Heart left ventricle (tissue), 13 donors: ENCODE measurements at regions not wholly inside any gene's neighbourhood (a gene's known extent, or its start where the extent isn't known, plus 50 kb on each side); places are given as distances from the start of the nearest gene placed in this dataset.

Source experiments
- CTCF ChIP-seq, 12 donors: fragments of 200-600 bp; sonication (generic) in 4 of 12; IDR thresholded peaks; one replicate each; pipeline versions ENCODE4 v1.5.0 to v1.8.0; 2018 to 2022; ENCODE audit warnings: antibody characterized with exemption in 12 of 12, mild to moderate bottlenecking in 5 of 12
- POLR2A ChIP-seq, 2 donors: fragments of 450-650 bp; IDR thresholded peaks; one replicate each; pipeline ENCODE4 v1.6.1; 2017; ENCODE audit warnings: antibody characterized with exemption in 2 of 2, mild to moderate bottlenecking in 2 of 2, moderate library complexity in 2 of 2
- donor health status: ischemic (EF 13 %, LVEDD 7.1; RV severe dilation, severe dysfunction).
- donor health status: DM: no; HTN: yes; CAD: no.
- donor health status: DM: no; HTN: no; CAD: no.
- donor health status: ischemic (EF 25% LVEDD 6.9; RV normal size, moderate dysfunction).
- donor health status: ischemic (EF 25% LVEDD 5.7; RV mildly dilated, moderate dysfunction).
- donor health status: ischemic (EF 35%, LVEDD 5.7; RV mildly dilated, moderate dysfunction).
- donor health status: nonischemic (EF 11% LVEDD 7.7; RV severe dilation, severe dysfunction).
- donor health status: DM: yes; HTN: yes; CAD: no.
- donor health status: PGD.
- donor health status: ischemic (EF 29% LVEDD 5.4; RV normal size, mild dysfunction).
- donor health status: nonischemic (EF 23%, LVEDD 6.1; RV moderate dilation, normal function).

DNA sequence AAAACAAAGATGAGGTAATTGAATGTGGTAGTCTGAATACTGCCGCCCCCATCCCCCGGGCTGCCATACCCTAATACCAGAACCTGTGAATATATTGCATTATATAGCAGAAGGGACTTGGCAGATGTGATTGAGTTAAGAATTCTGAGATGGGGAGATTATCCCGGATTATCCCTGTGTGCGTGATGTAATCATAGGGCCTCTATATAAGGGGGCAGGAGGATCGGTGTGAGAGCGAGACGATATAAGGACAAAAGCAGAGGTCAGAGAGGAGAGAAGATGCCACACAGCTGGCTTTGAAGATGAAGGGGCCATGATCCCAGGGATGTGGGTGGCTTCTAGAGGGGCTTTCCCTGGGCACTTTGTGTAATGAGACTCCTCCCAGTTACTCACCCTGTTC lies 101.7 kb upstream of the TLE1 start:
- TF ChIP-seq CTCF (IDR thresholded peaks at IDR 0.05) (no peak), POLR2A (IDR thresholded peaks at IDR 0.05) (no peak)
